Trophoblast cell (in vitro differentiated cells and primary cell): ENCODE measurements at regions not wholly inside any gene's neighbourhood (a gene's known extent, or its start where the extent isn't known, plus 50 kb on each side); places are given as distances from the start of the nearest gene placed in this dataset.

ENCODE experiments used
- DNase-seq, 2 donors: peaks; one replicate each; pipeline ENCODE4 v3.0.0-alpha.2; 2016
- H2AFZ ChIP-seq: 2 replicates; pipeline ENCODE4 v1.6.1; 2013; ENCODE audit warnings: low read length, moderate library complexity, mild to moderate bottlenecking; ENCODE audit not compliant: insufficient read depth, poor library complexity
- H2AK5ac ChIP-seq: 2 replicates; pipeline ENCODE4 v1.6.1; 2013; ENCODE audit warnings: mild to moderate bottlenecking, low read length
- H2BK120ac ChIP-seq: 2 replicates; pipeline ENCODE4 v1.6.1; 2013; ENCODE audit warnings: low read length, mild to moderate bottlenecking, moderate library complexity; ENCODE audit not compliant: insufficient read depth, poor library complexity
- H2BK12ac ChIP-seq: 2 replicates; pipeline ENCODE4 v1.6.1; 2013; ENCODE audit warnings: mild to moderate bottlenecking, low read length, moderate library complexity
- H2BK5ac ChIP-seq: 2 replicates; pipeline ENCODE4 v1.6.1; 2013; ENCODE audit warnings: low read length, low read depth, moderate library complexity, mild to moderate bottlenecking; ENCODE audit not compliant: poor library complexity
- H3K14ac ChIP-seq: 2 replicates; pipeline ENCODE4 v1.6.1; 2013; ENCODE audit warnings: mild to moderate bottlenecking, low read length
- H3K18ac ChIP-seq: 2 replicates; pipeline ENCODE4 v1.6.1; 2013; ENCODE audit warnings: mild to moderate bottlenecking, low read length
- H3K23ac ChIP-seq: 2 replicates; pipeline ENCODE4 v1.6.1; 2013; ENCODE audit warnings: low read length
- H3K27ac ChIP-seq: 2 replicates; pipeline ENCODE4 v1.5.1; 2013; ENCODE audit warnings: low read depth, mild to moderate bottlenecking, inconsistent platforms, low read length, moderate library complexity
- H3K27me3 ChIP-seq: 2 replicates; pipeline ENCODE4 v1.6.1; 2013; ENCODE audit warnings: inconsistent platforms, mild to moderate bottlenecking, low read length, moderate library complexity; ENCODE audit not compliant: insufficient read depth
- H3K36me3 ChIP-seq, 2 experiments: 1 replicate in 1 of 2; 2 replicates in 1 of 2; pipeline ENCODE4 v1.6.1; 2013; ENCODE audit warnings: low read length in 2 of 2, mild to moderate bottlenecking in 2 of 2, moderate library complexity in 1 of 2; ENCODE audit not compliant: insufficient read depth in 2 of 2, control insufficient read depth in 1 of 2
- H3K4ac ChIP-seq: 2 replicates; pipeline ENCODE4 v1.6.1; 2013; ENCODE audit warnings: low read depth, mild to moderate bottlenecking, low read length, moderate library complexity
- H3K4me1 ChIP-seq, 2 experiments: 1 replicate in 1 of 2; 2 replicates in 1 of 2; pipeline ENCODE4 v1.6.1; 2013; ENCODE audit warnings: low read length in 2 of 2, mild to moderate bottlenecking in 2 of 2, moderate library complexity in 1 of 2; ENCODE audit not compliant: insufficient read depth in 2 of 2, control insufficient read depth in 1 of 2
- H3K4me2 ChIP-seq: 2 replicates; pipeline ENCODE4 v1.6.1; 2013; ENCODE audit warnings: inconsistent platforms, mild to moderate bottlenecking, low read length, moderate library complexity
- H3K4me3 ChIP-seq: 2 replicates; pipeline ENCODE4 v1.5.1; 2013; ENCODE audit warnings: mild to moderate bottlenecking, low read depth, low read length, inconsistent platforms
- H3K79me1 ChIP-seq: one replicate; pipeline ENCODE4 v1.6.1; 2013; ENCODE audit warnings: low read length
- H3K79me2 ChIP-seq: 2 replicates; pipeline ENCODE4 v1.6.1; 2013; ENCODE audit warnings: low read length, mild to moderate bottlenecking; ENCODE audit not compliant: control insufficient read depth, insufficient read depth, poor library complexity
- H3K9ac ChIP-seq: 2 replicates; pipeline ENCODE4 v1.6.1; 2013; ENCODE audit warnings: mild to moderate bottlenecking, low read length
- H3K9me3 ChIP-seq: 2 replicates; pipeline ENCODE4 v1.6.1; 2013; ENCODE audit warnings: low read depth, mild to moderate bottlenecking, control low read depth, inconsistent platforms, low read length; ENCODE audit not compliant: insufficient read depth
- H4K12ac ChIP-seq: 2 replicates; pipeline ENCODE4 v1.6.1; 2013; ENCODE audit warnings: low read depth, mild to moderate bottlenecking, low read length, moderate library complexity
- H4K8ac ChIP-seq: 2 replicates; pipeline ENCODE4 v1.6.1; 2013; ENCODE audit warnings: low read depth, mild to moderate bottlenecking, low read length, moderate library complexity
- H4K91ac ChIP-seq: one replicate; pipeline ENCODE4 v1.6.1; 2013; ENCODE audit warnings: low read depth, mild to moderate bottlenecking, low read length, moderate library complexity
- WGBS: extraction: QIAGEN DNeasy Blood & Tissue Kit; methylation state at CpG from one replicate; pipeline ENCODE4 v1.1.7; 2013; ENCODE audit warnings: missing lambda C conversion rate; ENCODE audit not compliant: insufficient read length, insufficient coverage; ENCODE audit errors: extremely low coverage; 5-methylcytosine and 5-hydroxymethylcytosine counted together

- Histone ChIP-seq H2BK12ac (peak overlapping the region; percentile 37), H3K79me1 (peaks cover 13% of the 10 kb centered on the region), H4K91ac (peak overlapping the region; percentile 32), H3K27ac (no peak overlapping the region), H2BK120ac (no peak overlapping the region), H4K12ac (no peak overlapping the region), H3K4me3 (no peak overlapping the region), H2AFZ (no peak overlapping the region), H2AK5ac (peak overlapping the region; percentile 59), H3K27me3 (no peaks in the 10 kb centered on the region), H3K4me2 (no peak overlapping the region), H3K4me1 (peaks cover 24 to 30% of the 10 kb centered on the region in 2 experiments), H3K36me3 (peaks cover 0 to 4% of the 10 kb centered on the region in 2 experiments), H2BK5ac (peak overlapping the region; percentile 11), H3K9me3 (peaks cover 1% of the 10 kb centered on the region), H3K79me2 (peaks cover 5% of the 10 kb centered on the region), H3K18ac (peak overlapping the region; percentile 16), H3K9ac (no peak overlapping the region), H4K8ac (peak overlapping the region; percentile 37), H3K4ac (peak overlapping the region; percentile 51), H3K14ac (peak overlapping the region; percentile 16), H3K23ac (no peak overlapping the region)
- no peak for DNase-seq
- WGBS: no CpG with 5 or more reads among the region's 7 CpGs
Measured at GRCh38 chr13:99065235-99066015, 87.6 kb upstream of the DOCK9 start.

GRCh38 chr13:99066219-99066618 is 88.4 kb upstream of the DOCK9 start:
- Histone ChIP-seq H3K4me2 (no peak overlapping the region), H3K9ac (no peak overlapping the region), H3K23ac (no peak overlapping the region), H2AK5ac (no peak overlapping the region), H3K18ac (no peak overlapping the region), H3K27ac (no peak overlapping the region), H3K4ac (no peak overlapping the region), H4K91ac (no peak overlapping the region), H4K12ac (no peak overlapping the region), H3K79me1 (peaks cover 13% of the 10 kb centered on the region), H2BK12ac (no peak overlapping the region), H3K4me1 (peaks cover 22 to 27% of the 10 kb centered on the region in 2 experiments), H2AFZ (no peak overlapping the region), H2BK5ac (no peak overlapping the region), H3K4me3 (no peak overlapping the region), H3K36me3 (peaks cover 1 to 5% of the 10 kb centered on the region in 2 experiments), H2BK120ac (no peak overlapping the region), H3K27me3 (no peaks in the 10 kb centered on the region), H3K14ac (no peak overlapping the region), H3K79me2 (peaks cover 5% of the 10 kb centered on the region), H4K8ac (no peak overlapping the region), H3K9me3 (peaks cover 1% of the 10 kb centered on the region)
- no peak for DNase-seq
- no CpG with 5 or more reads among the region's 1 CpG for WGBS

GRCh38 chr13:99067159-99067985 is 89.5 kb upstream of the DOCK9 start:
- peak overlapping the region; percentile 70 for H2BK5ac ChIP-seq
- no peak overlapping the region for H3K23ac ChIP-seq
- H4K91ac ChIP-seq: no peak overlapping the region
- H2AK5ac ChIP-seq: no peak overlapping the region
- H3K4me1 ChIP-seq: peaks cover 15 to 27% of the 10 kb centered on the region in 2 experiments
- no CpG with 5 or more reads among the region's 1 CpG for WGBS
- H3K14ac ChIP-seq: no peak overlapping the region
- peak; percentile 69 to 95 for DNase-seq
- H3K4ac ChIP-seq: no peak overlapping the region
- H3K4me3 ChIP-seq: no peak overlapping the region
- peak overlapping the region; percentile 93 for H3K27ac ChIP-seq
- peak overlapping the region; percentile 74 for H2BK120ac ChIP-seq
- H3K79me1 ChIP-seq: peaks cover 11% of the 10 kb centered on the region
- H3K27me3 ChIP-seq: no peaks in the 10 kb centered on the region
- H3K18ac ChIP-seq: peak overlapping the region; percentile 73
- no peak overlapping the region for H2AFZ ChIP-seq
- H2BK12ac ChIP-seq: peak overlapping the region; percentile 77
- H4K12ac ChIP-seq: no peak overlapping the region
- peaks cover 1% of the 10 kb centered on the region for H3K9me3 ChIP-seq
- H4K8ac ChIP-seq: peak overlapping the region; percentile 36
- H3K9ac ChIP-seq: no peak overlapping the region
- H3K36me3 ChIP-seq: peaks cover 1 to 7% of the 10 kb centered on the region in 2 experiments
- no peak overlapping the region for H3K4me2 ChIP-seq
- peaks cover 3% of the 10 kb centered on the region for H3K79me2 ChIP-seq

- H3K79me2 ChIP-seq: no peaks in the 10 kb centered on the region
Measured at GRCh38 chr13:99071211-99071610, 93.3 kb upstream of the DOCK9 start.

More at GRCh38 chr13:99071211-99071610, 93.3 kb upstream of the DOCK9 start:
- no peak for DNase-seq
- peak overlapping the region; percentile 95 for H2BK12ac ChIP-seq
- H3K27me3 ChIP-seq: no peaks in the 10 kb centered on the region
- H3K36me3 ChIP-seq: peaks cover 1 to 3% of the 10 kb centered on the region in 2 experiments
- H3K4me3 ChIP-seq: no peak overlapping the region
- no CpG with 5 or more reads among the region's 2 CpGs for WGBS
- H2BK5ac ChIP-seq: no peak overlapping the region
- H3K4me1 ChIP-seq: peaks cover 13 to 29% of the 10 kb centered on the region in 2 experiments
- H2AK5ac ChIP-seq: no peak overlapping the region
- no peak overlapping the region for H3K18ac ChIP-seq
- H4K8ac ChIP-seq: no peak overlapping the region
- H3K9ac ChIP-seq: no peak overlapping the region
- H4K12ac ChIP-seq: no peak overlapping the region
- H3K23ac ChIP-seq: no peak overlapping the region
- H4K91ac ChIP-seq: peak overlapping the region; percentile 11
- H3K4ac ChIP-seq: no peak overlapping the region
- no peak overlapping the region for H3K4me2 ChIP-seq
- H3K27ac ChIP-seq: no peak overlapping the region
- no peak overlapping the region for H2BK120ac ChIP-seq
- no peak overlapping the region for H3K14ac ChIP-seq
- H2AFZ ChIP-seq: no peak overlapping the region
- no peaks in the 10 kb centered on the region for H3K9me3 ChIP-seq
- peaks cover 14% of the 10 kb centered on the region for H3K79me1 ChIP-seq
